Ovary (tissue), 7 donors: ENCODE measurements at regions not wholly inside any gene's neighbourhood (a gene's known extent, or its start where the extent isn't known, plus 50 kb on each side); places are given as distances from the start of the nearest gene placed in this dataset.

ENCODE experiments used
- DNase-seq, 5 donors: peaks; one replicate each; pipeline ENCODE4 v3.0.0-alpha.2; 2019 to 2020
- H3K27ac ChIP-seq, 2 donors: fragments of 200-600 bp; one replicate each; pipeline versions ENCODE4 v1.5.1 to v1.8.0; 2019 to 2022
- H3K27me3 ChIP-seq: fragments of 200-600 bp; one replicate; pipeline ENCODE4 v1.8.0; 2022
- H3K36me3 ChIP-seq: fragments of 200-600 bp; sonication (generic); one replicate; pipeline ENCODE4 v1.5.1; 2019
- H3K4me1 ChIP-seq: one replicate; pipeline ENCODE4 v1.8.1; 2013; ENCODE audit warnings: mild to moderate bottlenecking, moderate library complexity; ENCODE audit not compliant: insufficient read depth
- H3K4me3 ChIP-seq: fragments of 200-600 bp; sonication (generic); one replicate; pipeline ENCODE4 v1.5.1; 2017
- H3K9me3 ChIP-seq, 2 donors: fragments of 200-600 bp in 1 of 2; sonication (generic) in 1 of 2; one replicate each; pipeline versions ENCODE4 v1.5.1 to v1.8.1; 2013 to 2019; ENCODE audit warnings: mild to moderate bottlenecking in 1 of 2, moderate library complexity in 1 of 2
- EP300 ChIP-seq: sonication (generic); formaldehyde crosslinking; IDR thresholded peaks from one replicate; pipeline ENCODE4 v1.6.1; 2017; ENCODE audit warnings: antibody characterized with exemption
- POLR2A ChIP-seq: fragments of 450-650 bp; IDR thresholded peaks from one replicate; pipeline ENCODE4 v1.6.1; 2017; ENCODE audit warnings: antibody characterized with exemption, mild to moderate bottlenecking, moderate library complexity
- WGBS, 3 donors: extraction: QIAGEN DNeasy Blood & Tissue Kit in 1 of 3; methylation state at CpG; one replicate each; pipeline versions ENCODE4 v1.1.5 to v1.1.7; 2013 to 2017; 5-methylcytosine and 5-hydroxymethylcytosine counted together
- intact Hi-C, 4 donors: fragments of 100-400 bp; cut with DNase I; formaldehyde crosslinking; loops; one replicate each; pipeline versions ENCODE4 v1.11.0 to v1.15.1; 2022 to 2023
- TF ChIP-seq, protein P1 (sequence below), 3 donors: fragments of 450-650 bp in 2 of 3; fragments of 200-600 bp in 1 of 3; IDR thresholded peaks; one replicate each; pipeline versions ENCODE4 v1.5.1 to v1.8.0; 2016 to 2022; ENCODE audit warnings: antibody characterized with exemption in 3 of 3, mild to moderate bottlenecking in 1 of 3
- donor health status: DM: no; HTN: no; CAD: no; lungs with moderate emphysema.
- donor health status: DM: no; HTN: no; CAD: no.
- donor health status: Bipolar disorder and iron deficiency.
- donor health status: DM: no; HTN: no; CAD: no.
- donor health status: DM: yes; HTN: yes; CAD: no.

DNA sequence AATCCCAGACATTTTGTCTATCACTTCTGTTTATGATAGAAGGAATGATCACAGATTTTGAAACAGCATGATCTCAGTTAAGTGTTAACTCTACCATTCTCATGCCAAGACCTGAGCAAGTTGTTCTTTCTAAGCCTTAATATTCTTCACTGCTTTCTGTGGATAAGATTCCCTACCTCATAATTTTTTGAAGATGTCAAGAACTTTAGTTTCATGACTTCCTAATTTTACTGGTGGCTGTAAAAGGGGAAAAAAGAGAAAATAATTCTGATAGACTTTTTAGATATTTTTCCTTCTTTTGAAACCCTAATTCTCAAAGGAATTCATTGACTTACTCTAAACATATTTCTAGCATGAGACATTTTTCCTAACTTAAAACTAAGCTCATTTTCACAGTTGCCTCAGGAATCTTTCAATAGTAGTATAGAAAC lies 520.0 kb upstream of the LUZP2 start:
- Histone ChIP-seq H3K9me3 (no peaks in the 10 kb centered on the region), H3K27me3 (no peaks in the 10 kb centered on the region), H3K4me3 (no peak overlapping the region), H3K27ac (no peak overlapping the region), H3K36me3 (no peaks in the 10 kb centered on the region), H3K4me1 (no peaks in the 10 kb centered on the region)
- DNase-seq = no peak
- intact Hi-C loops = no loop called here
- TF ChIP-seq, protein P1, sequence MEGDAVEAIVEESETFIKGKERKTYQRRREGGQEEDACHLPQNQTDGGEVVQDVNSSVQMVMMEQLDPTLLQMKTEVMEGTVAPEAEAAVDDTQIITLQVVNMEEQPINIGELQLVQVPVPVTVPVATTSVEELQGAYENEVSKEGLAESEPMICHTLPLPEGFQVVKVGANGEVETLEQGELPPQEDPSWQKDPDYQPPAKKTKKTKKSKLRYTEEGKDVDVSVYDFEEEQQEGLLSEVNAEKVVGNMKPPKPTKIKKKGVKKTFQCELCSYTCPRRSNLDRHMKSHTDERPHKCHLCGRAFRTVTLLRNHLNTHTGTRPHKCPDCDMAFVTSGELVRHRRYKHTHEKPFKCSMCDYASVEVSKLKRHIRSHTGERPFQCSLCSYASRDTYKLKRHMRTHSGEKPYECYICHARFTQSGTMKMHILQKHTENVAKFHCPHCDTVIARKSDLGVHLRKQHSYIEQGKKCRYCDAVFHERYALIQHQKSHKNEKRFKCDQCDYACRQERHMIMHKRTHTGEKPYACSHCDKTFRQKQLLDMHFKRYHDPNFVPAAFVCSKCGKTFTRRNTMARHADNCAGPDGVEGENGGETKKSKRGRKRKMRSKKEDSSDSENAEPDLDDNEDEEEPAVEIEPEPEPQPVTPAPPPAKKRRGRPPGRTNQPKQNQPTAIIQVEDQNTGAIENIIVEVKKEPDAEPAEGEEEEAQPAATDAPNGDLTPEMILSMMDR (IDR thresholded peaks at IDR 0.05) = no peak
- TF ChIP-seq POLR2A (no peak), EP300 (no peak)

DNA sequence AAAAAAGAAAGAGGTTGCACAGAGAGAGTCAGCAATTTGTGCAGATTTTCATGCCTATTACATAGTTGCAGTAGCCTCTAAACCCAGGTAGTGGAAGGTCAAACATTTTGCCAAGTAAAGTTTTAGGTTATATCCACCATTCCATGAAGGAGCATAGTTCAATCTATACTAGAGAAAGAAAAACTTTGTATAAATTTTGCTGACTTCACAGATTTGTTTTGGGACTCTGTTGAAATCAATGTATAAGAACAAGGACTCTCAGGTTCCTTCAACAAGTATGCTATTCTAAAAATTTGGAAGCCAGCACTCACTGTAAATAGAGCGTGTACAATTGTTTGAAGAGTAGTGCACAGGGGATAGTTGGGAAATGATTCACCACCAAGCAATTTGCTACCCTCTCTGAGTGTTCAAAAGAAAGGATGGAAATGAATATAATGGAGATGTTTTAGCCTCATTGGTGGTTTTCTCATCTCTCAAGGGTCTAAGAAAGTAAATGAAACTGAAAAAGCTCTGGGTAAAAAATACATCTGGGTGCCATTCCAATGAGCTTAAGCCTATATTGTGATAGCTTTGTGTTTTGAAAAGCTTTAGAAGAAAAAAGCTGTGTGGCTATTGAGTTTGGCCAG lies 508.4 kb upstream of the LUZP2 start:
- Histone ChIP-seq H3K27ac (no peak overlapping the region), H3K4me1 (no peaks in the 10 kb centered on the region), H3K9me3 (no peaks in the 10 kb centered on the region), H3K36me3 (no peaks in the 10 kb centered on the region), H3K4me3 (no peak overlapping the region), H3K27me3 (no peaks in the 10 kb centered on the region)
- no peak for TF ChIP-seq POLR2A
- TF ChIP-seq EP300 = no peak
- TF ChIP-seq, protein P1 (IDR thresholded peaks at IDR 0.05) = no peak
- intact Hi-C loops = no loop called here
- 38 to 79% (median 48%) methylated on average over 1 of the region's 1 CpG for WGBS, 3 donors
- DNase-seq = no peak

DNA sequence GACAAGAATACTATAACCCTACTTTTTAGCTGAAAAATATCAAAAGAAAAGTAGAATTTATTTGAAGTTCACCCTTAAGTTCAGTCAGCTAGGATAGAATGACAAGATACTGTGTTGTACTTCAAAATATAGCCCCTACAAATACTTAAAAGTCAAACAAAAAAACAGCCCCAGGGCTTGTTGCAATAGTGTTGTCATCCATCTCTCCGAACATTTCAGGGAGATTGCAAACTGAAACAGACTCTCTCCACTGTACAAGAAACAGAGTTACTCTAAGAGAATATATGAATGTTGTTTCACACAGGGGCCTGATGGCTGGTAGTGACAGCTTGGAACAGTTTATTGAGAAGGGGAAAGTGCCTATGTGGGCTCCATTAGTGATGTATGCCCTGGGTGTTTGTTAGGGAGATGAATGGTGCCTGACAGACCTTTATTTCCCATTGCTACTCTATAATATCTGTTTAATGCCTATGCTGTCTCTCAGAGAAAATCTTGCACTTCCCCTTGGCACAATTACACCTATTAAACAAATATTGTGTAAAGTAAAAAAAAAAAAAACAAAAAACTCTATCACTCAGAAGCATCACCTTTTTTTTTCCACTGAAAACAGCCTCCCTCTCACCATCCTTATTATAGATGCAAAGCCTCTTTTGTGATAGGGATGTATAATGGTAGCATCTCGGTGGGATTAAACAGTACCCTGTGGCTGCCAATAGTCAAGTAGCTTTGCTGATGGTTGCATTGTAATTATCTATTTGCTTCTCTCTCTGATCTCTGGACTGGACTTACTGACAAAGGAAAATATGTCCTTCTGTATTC lies 506.3 kb upstream of the LUZP2 start:
- intact Hi-C loops = no loop called here
- Histone ChIP-seq H3K4me1 (no peaks in the 10 kb centered on the region), H3K27me3 (no peaks in the 10 kb centered on the region), H3K9me3 (no peaks in the 10 kb centered on the region), H3K4me3 (no peak overlapping the region), H3K27ac (no peak overlapping the region), H3K36me3 (no peaks in the 10 kb centered on the region)
- WGBS, 3 donors = 31 to 47% (median 34%) methylated on average over 2 of the region's 2 CpGs
- no peak for DNase-seq
- TF ChIP-seq, protein P1 (IDR thresholded peaks at IDR 0.05) = no peak
- TF ChIP-seq EP300 (no peak), POLR2A (no peak)

DNA sequence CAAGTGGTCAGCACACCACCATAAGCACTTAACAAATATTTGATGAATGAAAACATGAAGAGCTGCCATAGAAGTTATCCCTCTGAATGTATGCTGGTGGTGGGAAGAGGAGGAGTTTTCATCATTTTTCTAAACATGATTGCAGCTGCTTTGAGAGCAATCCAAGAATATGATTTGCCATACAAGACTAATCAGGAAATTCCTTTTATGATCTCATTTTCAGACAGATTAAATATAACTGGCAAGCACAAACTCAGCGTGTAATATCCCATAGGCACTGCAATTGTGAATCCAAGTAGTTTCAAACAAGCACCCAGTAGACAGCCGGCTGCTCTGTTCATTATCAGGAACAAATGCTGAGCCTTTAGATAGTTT lies 505.7 kb upstream of the LUZP2 start:
- WGBS, 3 donors = 3 to 10% (median 4%) methylated on average over 2 of the region's 2 CpGs
- TF ChIP-seq EP300 (no peak), POLR2A (no peak)
- TF ChIP-seq, protein P1 (IDR thresholded peaks at IDR 0.05) = no peak
- Histone ChIP-seq H3K4me1 (no peaks in the 10 kb centered on the region), H3K9me3 (no peaks in the 10 kb centered on the region), H3K36me3 (no peaks in the 10 kb centered on the region), H3K27me3 (no peaks in the 10 kb centered on the region), H3K27ac (no peak overlapping the region), H3K4me3 (no peak overlapping the region)
- DNase-seq = no peak
- intact Hi-C loops = no loop called here
